Breast epithelium (tissue), 4 donors: ENCODE measurements at regions not wholly inside any gene's neighbourhood (a gene's known extent, or its start where the extent isn't known, plus 50 kb on each side); places are given as distances from the start of the nearest gene placed in this dataset.

Experiments used
- DNase-seq, 2 donors: peaks; one replicate each; pipeline ENCODE4 v3.0.0-alpha.2; 2019; ENCODE audit warnings: low spot score in 2 of 2
- H3K27ac ChIP-seq, 2 donors: fragments of 200-600 bp; sonication (generic) in 1 of 2; one replicate each; pipeline ENCODE4 v1.5.1; 2016 to 2019; ENCODE audit warnings: mild to moderate bottlenecking in 1 of 2
- H3K27me3 ChIP-seq, 2 donors: fragments of 200-600 bp; sonication (generic) in 1 of 2; one replicate each; pipeline versions ENCODE4 v1.5.1 to v1.6.0; 2017 to 2019; ENCODE audit warnings: control low read depth in 1 of 2, mild to moderate bottlenecking in 1 of 2
- H3K36me3 ChIP-seq: fragments of 200-600 bp; one replicate; pipeline ENCODE4 v1.5.1; 2019
- H3K4me1 ChIP-seq, 2 donors: fragments of 200-600 bp; sonication (generic); one replicate each; pipeline ENCODE4 v1.5.1; 2016 to 2019; ENCODE audit warnings: control low read depth in 1 of 2
- H3K4me3 ChIP-seq, 3 donors: fragments of 200-600 bp; sonication (generic); 1 replicate in 2 of 3; 2 replicates in 1 of 3; pipeline ENCODE4 v1.5.1; 2016 to 2019; ENCODE audit warnings: mild to moderate bottlenecking in 3 of 3, moderate library complexity in 2 of 3
- H3K9me3 ChIP-seq, 2 donors: fragments of 200-600 bp; sonication (generic) in 1 of 2; one replicate each; pipeline ENCODE4 v1.5.1; 2016 to 2019; ENCODE audit warnings: control low read depth in 1 of 2
- POLR2A ChIP-seq: fragments of 450-650 bp; IDR thresholded peaks from one replicate; pipeline ENCODE4 v1.6.1; 2016; ENCODE audit warnings: antibody characterized with exemption, mild to moderate bottlenecking, moderate library complexity
- POLR2AphosphoS5 ChIP-seq, 3 donors: sonication (generic); formaldehyde crosslinking; IDR thresholded peaks; one replicate each; pipeline ENCODE4 v1.6.1; 2017; ENCODE audit warnings: antibody characterized with exemption in 3 of 3
- intact Hi-C: fragments of 100-400 bp; cut with DNase I; formaldehyde crosslinking; loops from one replicate; pipeline ENCODE4 v1.15.1; 2023; ENCODE audit warnings: low total_unique reads
- TF ChIP-seq, protein P1 (sequence below), 3 donors: fragments of 450-650 bp; IDR thresholded peaks; one replicate each; pipeline ENCODE4 v1.5.1; 2016 to 2017; ENCODE audit warnings: antibody characterized with exemption in 3 of 3, mild to moderate bottlenecking in 3 of 3, moderate library complexity in 3 of 3

DNA sequence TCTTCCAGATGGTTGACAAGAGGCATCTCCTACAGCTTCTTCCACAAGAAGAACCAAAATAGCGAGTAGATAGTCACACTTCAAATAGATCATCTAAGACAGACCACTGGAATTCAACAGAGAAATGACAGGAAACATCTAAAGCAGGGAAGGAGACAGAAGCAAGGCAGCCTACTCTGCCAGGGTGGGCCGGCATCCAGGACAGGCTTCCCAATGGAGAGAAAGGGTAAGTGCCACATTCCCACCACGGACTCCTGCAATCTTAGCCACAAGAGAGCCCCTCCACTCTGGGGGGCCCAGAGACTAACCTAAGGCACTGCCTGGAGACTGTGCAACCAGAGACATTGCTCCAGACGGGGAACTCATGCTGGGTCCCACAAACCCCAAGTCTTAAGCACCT is 154.5 kb downstream of the NDUFA12 start:
- TF ChIP-seq POLR2A, result no peak
- no peak for TF ChIP-seq POLR2AphosphoS5 (IDR thresholded peaks at IDR 0.05)
- TF ChIP-seq, protein P1, sequence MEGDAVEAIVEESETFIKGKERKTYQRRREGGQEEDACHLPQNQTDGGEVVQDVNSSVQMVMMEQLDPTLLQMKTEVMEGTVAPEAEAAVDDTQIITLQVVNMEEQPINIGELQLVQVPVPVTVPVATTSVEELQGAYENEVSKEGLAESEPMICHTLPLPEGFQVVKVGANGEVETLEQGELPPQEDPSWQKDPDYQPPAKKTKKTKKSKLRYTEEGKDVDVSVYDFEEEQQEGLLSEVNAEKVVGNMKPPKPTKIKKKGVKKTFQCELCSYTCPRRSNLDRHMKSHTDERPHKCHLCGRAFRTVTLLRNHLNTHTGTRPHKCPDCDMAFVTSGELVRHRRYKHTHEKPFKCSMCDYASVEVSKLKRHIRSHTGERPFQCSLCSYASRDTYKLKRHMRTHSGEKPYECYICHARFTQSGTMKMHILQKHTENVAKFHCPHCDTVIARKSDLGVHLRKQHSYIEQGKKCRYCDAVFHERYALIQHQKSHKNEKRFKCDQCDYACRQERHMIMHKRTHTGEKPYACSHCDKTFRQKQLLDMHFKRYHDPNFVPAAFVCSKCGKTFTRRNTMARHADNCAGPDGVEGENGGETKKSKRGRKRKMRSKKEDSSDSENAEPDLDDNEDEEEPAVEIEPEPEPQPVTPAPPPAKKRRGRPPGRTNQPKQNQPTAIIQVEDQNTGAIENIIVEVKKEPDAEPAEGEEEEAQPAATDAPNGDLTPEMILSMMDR (IDR thresholded peaks at IDR 0.05), result no peak
- H3K36me3 ChIP-seq, result no peaks in the 10 kb centered on the region
- no peaks in the 10 kb centered on the region for H3K4me1 ChIP-seq
- no peak overlapping the region for H3K27ac ChIP-seq
- no peak overlapping the region for H3K4me3 ChIP-seq
- no peaks in the 10 kb centered on the region for H3K9me3 ChIP-seq
- no peaks in the 10 kb centered on the region for H3K27me3 ChIP-seq
- intact Hi-C loops, result no loop called here
- no peak for DNase-seq

DNA sequence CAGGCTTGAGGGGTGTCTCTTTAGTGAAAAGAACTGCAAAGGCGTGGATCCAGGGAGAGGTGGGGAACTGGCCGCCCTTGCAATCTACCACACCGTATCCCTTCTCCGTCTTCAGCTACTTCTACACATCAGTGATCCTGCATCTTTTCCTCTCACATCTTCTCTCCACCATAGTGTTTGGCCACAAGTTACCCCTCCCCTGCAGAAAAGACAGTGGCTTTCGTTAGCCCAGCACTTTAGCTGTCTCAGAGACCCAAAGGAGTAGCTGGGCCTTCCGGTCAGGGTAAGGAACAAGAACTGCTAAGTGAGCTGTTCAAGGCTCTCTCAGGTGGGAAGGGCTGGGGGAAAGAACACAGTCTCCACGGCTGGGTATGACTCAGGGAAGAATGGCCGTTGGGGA is 158.4 kb downstream of the NDUFA12 start:
- no peaks in the 10 kb centered on the region for H3K9me3 ChIP-seq
- no peaks in the 10 kb centered on the region for H3K4me1 ChIP-seq
- intact Hi-C loops, result no loop called here
- H3K36me3 ChIP-seq, result no peaks in the 10 kb centered on the region
- no peak for DNase-seq
- no peak overlapping the region for H3K27ac ChIP-seq
- TF ChIP-seq POLR2AphosphoS5 (IDR thresholded peaks at IDR 0.05), result no peak
- TF ChIP-seq, protein P1 (IDR thresholded peaks at IDR 0.05), result no peak
- no peak for TF ChIP-seq POLR2A
- no peaks in the 10 kb centered on the region for H3K27me3 ChIP-seq
- no peak overlapping the region for H3K4me3 ChIP-seq

DNA sequence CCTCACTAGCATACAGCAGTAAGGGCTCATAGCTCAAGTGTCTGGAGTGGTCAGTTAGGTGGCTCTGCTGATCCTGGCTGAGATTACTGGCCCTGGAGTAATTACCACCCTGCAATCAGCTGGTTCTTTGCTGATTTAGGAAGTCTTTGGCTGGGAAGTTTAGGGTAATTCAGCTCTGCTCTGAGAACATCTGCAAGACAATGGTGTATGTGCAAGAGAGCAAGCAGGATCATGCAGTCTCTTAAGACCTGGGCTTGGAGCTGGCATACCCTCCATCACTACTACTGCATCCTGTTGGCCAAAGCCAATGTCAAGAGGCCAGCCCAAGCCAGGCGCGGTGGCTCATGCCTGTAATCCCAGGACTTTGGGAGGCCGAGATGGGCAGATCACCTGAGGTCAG is 159.0 kb downstream of the NDUFA12 start:
- no peaks in the 10 kb centered on the region for H3K27me3 ChIP-seq
- TF ChIP-seq, protein P1 (IDR thresholded peaks at IDR 0.05), result no peak
- TF ChIP-seq POLR2A (no peak), POLR2AphosphoS5 (IDR thresholded peaks at IDR 0.05) (no peak)
- no peaks in the 10 kb centered on the region for H3K4me1 ChIP-seq
- H3K27ac ChIP-seq, result no peak overlapping the region
- H3K9me3 ChIP-seq, result no peaks in the 10 kb centered on the region
- DNase-seq, result no peak
- no peaks in the 10 kb centered on the region for H3K36me3 ChIP-seq
- no peak overlapping the region for H3K4me3 ChIP-seq
- intact Hi-C loops, result no loop called here

DNA sequence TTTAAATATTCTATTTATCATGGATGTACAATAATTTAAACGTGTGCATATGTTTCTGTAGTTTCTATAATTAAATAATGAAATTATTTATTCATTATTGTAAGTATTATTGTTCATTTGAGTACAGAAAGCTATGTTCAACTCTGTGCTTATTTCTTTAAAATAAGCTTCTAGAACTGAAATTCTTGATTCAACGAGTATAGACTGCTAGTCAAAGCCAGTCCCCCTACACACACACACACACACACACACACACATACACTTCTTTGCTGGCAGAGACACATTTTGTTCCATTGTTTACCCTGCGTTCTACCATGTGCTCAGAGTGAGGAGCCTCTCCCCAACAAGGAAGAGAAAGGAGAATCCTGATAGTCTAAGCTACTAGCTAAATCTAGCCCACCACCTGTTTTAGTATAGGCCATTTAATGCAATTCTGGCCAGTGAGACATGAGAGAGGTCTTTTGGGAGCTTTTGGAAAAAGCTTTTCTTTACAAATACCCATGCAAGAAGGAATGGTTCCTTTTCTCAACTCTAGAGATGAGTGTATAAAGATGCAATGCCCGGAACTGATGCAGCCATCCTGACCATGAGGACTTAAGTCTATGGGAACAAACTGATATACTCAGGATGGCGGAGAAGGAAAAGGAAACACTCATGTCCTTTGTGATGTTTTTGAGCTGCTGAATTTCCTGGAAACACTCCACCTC is 161.4 kb downstream of the NDUFA12 start:
- H3K36me3 ChIP-seq, result no peaks in the 10 kb centered on the region
- peaks cover 0 to 6% of the 10 kb centered on the region in 2 donors for H3K9me3 ChIP-seq
- TF ChIP-seq POLR2AphosphoS5 (IDR thresholded peaks at IDR 0.05) (no peak), POLR2A (no peak)
- TF ChIP-seq, protein P1 (IDR thresholded peaks at IDR 0.05), result no peak
- H3K4me3 ChIP-seq, result no peak overlapping the region
- no peak for DNase-seq
- H3K27me3 ChIP-seq, result no peaks in the 10 kb centered on the region
- no peak overlapping the region for H3K27ac ChIP-seq
- intact Hi-C loops, result no loop called here
- H3K4me1 ChIP-seq, result no peaks in the 10 kb centered on the region

DNA sequence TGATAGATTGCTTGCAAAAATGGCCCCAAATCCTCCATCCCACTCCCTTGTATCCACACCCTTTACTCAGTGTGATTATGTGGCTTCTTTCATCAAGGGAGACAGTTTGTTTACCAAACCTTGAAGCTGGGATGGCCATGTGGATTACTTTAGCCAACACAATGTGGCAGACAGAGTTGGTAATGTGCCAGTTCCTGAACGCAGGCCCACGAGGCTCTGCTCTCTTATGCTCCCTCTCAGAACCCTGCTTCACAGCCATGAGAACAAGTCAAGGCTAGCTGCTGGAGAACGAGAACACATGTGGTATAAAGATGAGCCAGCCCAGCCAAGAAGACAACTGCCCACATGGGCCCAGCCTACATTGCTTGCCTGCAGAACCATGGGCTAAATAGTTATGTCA is 162.3 kb downstream of the NDUFA12 start:
- DNase-seq, result no peak
- H3K4me3 ChIP-seq, result no peak overlapping the region
- TF ChIP-seq POLR2AphosphoS5 (IDR thresholded peaks at IDR 0.05) (no peak), POLR2A (no peak)
- TF ChIP-seq, protein P1 (IDR thresholded peaks at IDR 0.05), result no peak
- intact Hi-C loops, result no loop called here
- H3K9me3 ChIP-seq, result peaks cover 0 to 6% of the 10 kb centered on the region in 2 donors
- H3K27me3 ChIP-seq, result no peaks in the 10 kb centered on the region
- no peaks in the 10 kb centered on the region for H3K4me1 ChIP-seq
- no peak overlapping the region for H3K27ac ChIP-seq
- no peaks in the 10 kb centered on the region for H3K36me3 ChIP-seq
